NOMO-1 treated with dmso at 0.1 percent for 144 hours (cell line): ENCODE measurements at regions not wholly inside any gene's neighbourhood (a gene's known extent, or its start where the extent isn't known, plus 50 kb on each side); places are given as distances from the start of the nearest gene placed in this dataset.

ENCODE experiments used
- DNase-seq: peaks from one replicate; lab custom pipeline; 2025; ENCODE audit not compliant: unreplicated experiment; lab: John Stamatoyannopoulos, UW

- DNase-seq, result no peak
Observed at GRCh38 chr14:81829447-81829846, 295.8 kb upstream of the SEL1L start.

GRCh38 chr14:81831128-81831820, 297.6 kb upstream of the SEL1L start:
- no peak for DNase-seq

GRCh38 chr14:81834308-81834707, 300.7 kb upstream of the SEL1L start:
- no peak for DNase-seq

GRCh38 chr14:81837304-81837703, 303.7 kb upstream of the SEL1L start:
- no peak for DNase-seq

- DNase-seq, result no peak
Observed at GRCh38 chr14:81839056-81839455, 305.4 kb upstream of the SEL1L start.

GRCh38 chr14:81841346-81841745, 307.7 kb upstream of the SEL1L start:
- no peak for DNase-seq

GRCh38 chr14:81849714-81850113, 316.1 kb upstream of the SEL1L start:
- peak; percentile 56 for DNase-seq

- DNase-seq, result no peak
Observed at GRCh38 chr14:81855007-81855406, 321.4 kb upstream of the SEL1L start.

- no peak for DNase-seq
Observed at GRCh38 chr14:81859046-81859445, 325.4 kb upstream of the SEL1L start.

- DNase-seq, result no peak
Observed at GRCh38 chr14:81868172-81868571, 334.5 kb upstream of the SEL1L start.

GRCh38 chr14:81871706-81872105, 338.1 kb upstream of the SEL1L start:
- no peak for DNase-seq

- no peak for DNase-seq
Observed at GRCh38 chr14:81884382-81884781, 350.7 kb upstream of the SEL1L start.

- DNase-seq, result no peak
Observed at GRCh38 chr14:81886588-81886987, 352.9 kb upstream of the SEL1L start.

GRCh38 chr14:81889529-81889928, 355.9 kb upstream of the SEL1L start:
- no peak for DNase-seq

GRCh38 chr14:81890020-81890419, 356.4 kb upstream of the SEL1L start:
- DNase-seq, result no peak

GRCh38 chr14:81903477-81903876, 369.8 kb upstream of the SEL1L start:
- DNase-seq, result no peak

- DNase-seq, result peak; percentile 2
Observed at GRCh38 chr14:81927070-81927469, 393.4 kb upstream of the SEL1L start.

- DNase-seq, result no peak
Observed at GRCh38 chr14:81931828-81932227, 398.2 kb upstream of the SEL1L start.

GRCh38 chr14:81936348-81936747, 402.7 kb upstream of the SEL1L start:
- DNase-seq, result no peak

GRCh38 chr14:81936902-81937301, 403.2 kb upstream of the SEL1L start:
- no peak for DNase-seq

- DNase-seq, result no peak
Observed at GRCh38 chr14:81938341-81938740, 404.7 kb upstream of the SEL1L start.

- no peak for DNase-seq
Observed at GRCh38 chr14:81940651-81941050, 407.0 kb upstream of the SEL1L start.

- DNase-seq, result no peak
Observed at GRCh38 chr14:81942071-81942470, 408.4 kb upstream of the SEL1L start.
